ENCODE measurements at regions not wholly inside any gene's neighbourhood (a gene's known extent, or its start where the extent isn't known, plus 50 kb on each side); places are given as distances from the start of the nearest gene placed in this dataset.

- no peak for DNase-seq (ENCODE audit: low read depth)
Observed at GRCh38 chr5:42351956-42352355, 71.3 kb upstream of the GHR start.

- no peak for DNase-seq (ENCODE audit: low read depth)
Observed at GRCh38 chr5:42360056-42360455, 63.2 kb upstream of the GHR start.

GRCh38 chr5:42360616-42361314, 62.5 kb upstream of the GHR start:
- no peak for DNase-seq (ENCODE audit: low read depth)

GRCh38 chr5:42361315-42361688, 61.9 kb upstream of the GHR start:
- DNase-seq (ENCODE audit: low read depth) = no peak

- no peak for DNase-seq (ENCODE audit: low read depth)
Observed at GRCh38 chr5:42366051-42366450, 57.2 kb upstream of the GHR start.
